CD4-positive, alpha-beta T cell treated with Interferon alpha-2 for 1 hour (primary cell): ENCODE measurements at regions not wholly inside any gene's neighbourhood (a gene's known extent, or its start where the extent isn't known, plus 50 kb on each side); places are given as distances from the start of the nearest gene placed in this dataset.

ENCODE experiments used
- DNase-seq, 2 donors: peaks; one replicate each; pipeline ENCODE4 v3.0.0-alpha.2; 2020 to 2022

GRCh38 chr5:30121043-30121442 is 1072.4 kb upstream of the CDH6 start:
- no peak for DNase-seq

GRCh38 chr5:30117135-30117534 is 1076.4 kb upstream of the CDH6 start:
- DNase-seq: no peak

- DNase-seq: no peak
Observed at GRCh38 chr5:30113542-30113941, 1079.9 kb upstream of the CDH6 start.

- no peak for DNase-seq
Observed at GRCh38 chr5:30112867-30113266, 1080.6 kb upstream of the CDH6 start.

- DNase-seq: no peak
Observed at GRCh38 chr5:30108051-30108450, 1085.4 kb upstream of the CDH6 start.

- DNase-seq: no peak
Observed at GRCh38 chr5:30106596-30106995, 1086.9 kb upstream of the CDH6 start.

- DNase-seq: no peak
Observed at GRCh38 chr5:30104872-30105596, 1088.5 kb upstream of the CDH6 start.

- DNase-seq: no peak
Observed at GRCh38 chr5:30103452-30104202, 1089.9 kb upstream of the CDH6 start.

- DNase-seq: no peak
Observed at GRCh38 chr5:30103052-30103451, 1090.4 kb upstream of the CDH6 start.

- no peak for DNase-seq
Observed at GRCh38 chr5:30102185-30102584, 1091.3 kb upstream of the CDH6 start.

- no peak for DNase-seq
Observed at GRCh38 chr5:30100929-30101328, 1092.6 kb upstream of the CDH6 start.

GRCh38 chr5:30100148-30100713 is 1093.3 kb upstream of the CDH6 start:
- DNase-seq: no peak

- DNase-seq: no peak
Observed at GRCh38 chr5:30099634-30100033, 1093.9 kb upstream of the CDH6 start.

GRCh38 chr5:30098940-30099339 is 1094.5 kb upstream of the CDH6 start:
- DNase-seq: no peak

GRCh38 chr5:30092548-30092947 is 1100.9 kb upstream of the CDH6 start:
- DNase-seq: no peak

- DNase-seq: no peak
Observed at GRCh38 chr5:30069441-30070263, 1123.8 kb upstream of the CDH6 start.

GRCh38 chr5:30063503-30063902 is 1130.0 kb upstream of the CDH6 start:
- no peak for DNase-seq

- no peak for DNase-seq
Observed at GRCh38 chr5:30051976-30052375, 1141.5 kb upstream of the CDH6 start.

GRCh38 chr5:30050056-30050815 is 1143.2 kb upstream of the CDH6 start:
- DNase-seq: no peak

- no peak for DNase-seq
Observed at GRCh38 chr5:30042677-30043076, 1150.8 kb upstream of the CDH6 start.

GRCh38 chr5:30041831-30042385 is 1151.6 kb upstream of the CDH6 start:
- no peak for DNase-seq

- no peak for DNase-seq
Observed at GRCh38 chr5:30041291-30041690, 1152.2 kb upstream of the CDH6 start.
